Stimulated activated CD8-positive, alpha-beta memory T cell treated with anti-CD3 and anti-CD28 coated beads, Interleukin-4, amount 100 ng/mL, for 48 hours (primary cell): ENCODE measurements at regions not wholly inside any gene's neighbourhood (a gene's known extent, or its start where the extent isn't known, plus 50 kb on each side); places are given as distances from the start of the nearest gene placed in this dataset.
"Not testable (repeated sequence)": the region's sequence is repeated elsewhere in the genome, so short reads cannot be mapped to it uniquely, and the experiment has no call there.

Source experiments
- DNase-seq: peaks from one replicate; pipeline ENCODE4 v3.0.0-alpha.2; 2020

- DNase-seq = no peak
Observed at GRCh38 chr15:57883701-57884100, 177.2 kb downstream of the POLR2M start.

- DNase-seq = no peak
Observed at GRCh38 chr15:57884936-57885335, 178.4 kb downstream of the POLR2M start.

GRCh38 chr15:57885435-57885834 is 178.9 kb downstream of the POLR2M start:
- no peak for DNase-seq

GRCh38 chr15:57887825-57888224 is 177.7 kb downstream of the ALDH1A2 start:
- no peak for DNase-seq

- no peak for DNase-seq
Observed at GRCh38 chr15:57890351-57890750, 175.2 kb downstream of the ALDH1A2 start.

- DNase-seq = no peak
Observed at GRCh38 chr15:57890878-57891277, 174.6 kb downstream of the ALDH1A2 start.

GRCh38 chr15:57892181-57892580 is 173.3 kb downstream of the ALDH1A2 start:
- DNase-seq = no peak

- DNase-seq = no peak
Observed at GRCh38 chr15:57893040-57893439, 172.5 kb downstream of the ALDH1A2 start.

GRCh38 chr15:57895291-57895690 is 170.2 kb downstream of the ALDH1A2 start:
- DNase-seq = no peak

GRCh38 chr15:57896114-57896513 is 169.4 kb downstream of the ALDH1A2 start:
- no peak for DNase-seq

GRCh38 chr15:57896899-57897298 is 168.6 kb downstream of the ALDH1A2 start:
- DNase-seq = not testable (repeated sequence)

GRCh38 chr15:57897870-57898269 is 167.6 kb downstream of the ALDH1A2 start:
- DNase-seq = no peak

- no peak for DNase-seq
Observed at GRCh38 chr15:57902155-57902554, 163.4 kb downstream of the ALDH1A2 start.
